Bronchial epithelial cell (primary cell): ENCODE measurements at regions not wholly inside any gene's neighbourhood (a gene's known extent, or its start where the extent isn't known, plus 50 kb on each side); places are given as distances from the start of the nearest gene placed in this dataset.

Source experiments
- DNase-seq: peaks from one replicate; pipeline ENCODE4 v3.0.0-alpha.2; 2010; ENCODE audit warnings: low read depth
- FAIRE-seq: peaks from 2 replicates; lab custom pipeline; 2011; peaks lifted over from hg19 to GRCh38; lab: Jason Lieb, UNC
- H3K27me3 ChIP-seq: 2 replicates; pipeline ENCODE4 v1.5.1; 2011; ENCODE audit warnings: low read length; ENCODE audit not compliant: control insufficient read depth, insufficient read depth
- H3K36me3 ChIP-seq: 2 replicates; pipeline ENCODE4 v1.5.1; 2011; ENCODE audit warnings: low read length; ENCODE audit not compliant: control insufficient read depth, insufficient read depth
- H3K4me3 ChIP-seq: 2 replicates; pipeline ENCODE4 v1.5.1; 2011; ENCODE audit warnings: mild to moderate bottlenecking, low read depth, low read length, control low read depth
- CTCF ChIP-seq: IDR thresholded peaks from 2 replicates; pipeline ENCODE4 v1.5.1; 2011; ENCODE audit warnings: mild to moderate bottlenecking, moderate library complexity, low read length, control low read depth, inconsistent platforms; ENCODE audit not compliant: insufficient read depth, severe bottlenecking

GRCh38 chr14:34113991-34114390 is 163.1 kb upstream of the EGLN3 start:
- FAIRE-seq (no peak), DNase-seq (no peak)
- no peaks in the 10 kb centered on the region for H3K27me3 ChIP-seq
- no peak for TF ChIP-seq CTCF
- H3K4me3 ChIP-seq, result no peak overlapping the region
- no peaks in the 10 kb centered on the region for H3K36me3 ChIP-seq

DNA sequence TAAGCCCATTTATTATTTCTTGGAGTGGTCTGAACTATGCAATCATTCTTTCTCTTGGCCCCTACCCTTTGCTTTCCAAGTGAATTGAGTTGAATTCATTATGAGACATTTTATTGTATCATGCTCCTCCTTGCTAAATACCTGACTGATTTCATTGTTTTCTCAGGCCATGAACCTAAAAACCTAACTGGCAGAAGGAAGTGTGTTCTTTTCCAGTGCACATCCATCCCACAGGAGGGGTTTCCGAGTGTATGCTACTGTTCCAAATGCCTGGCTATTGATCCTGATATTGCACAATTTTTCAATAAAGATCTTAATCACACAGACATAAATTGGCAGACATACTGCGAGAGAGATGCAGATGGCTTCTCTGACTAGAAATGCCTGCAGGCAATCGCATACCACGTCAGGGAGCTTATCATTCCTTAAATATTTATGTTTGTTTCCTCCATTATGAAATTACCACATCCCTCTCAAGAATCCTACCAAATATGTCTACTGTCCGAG is 162.2 kb upstream of the EGLN3 start:
- FAIRE-seq (peak; percentile 36), DNase-seq (peak; percentile 87)
- Histone ChIP-seq H3K27me3 (no peaks in the 10 kb centered on the region), H3K36me3 (no peaks in the 10 kb centered on the region), H3K4me3 (no peak overlapping the region)
- TF ChIP-seq CTCF, result no peak

- DNase-seq (no peak), FAIRE-seq (peak; percentile 13)
- no peak for TF ChIP-seq CTCF
- Histone ChIP-seq H3K27me3 (no peaks in the 10 kb centered on the region), H3K36me3 (no peaks in the 10 kb centered on the region), H3K4me3 (no peak overlapping the region)
These were observed 161.1 kb upstream of the EGLN3 start for GRCh38 chr14:34111953-34112352.

- H3K27me3 ChIP-seq, result no peaks in the 10 kb centered on the region
- FAIRE-seq (no peak), DNase-seq (no peak)
- no peaks in the 10 kb centered on the region for H3K36me3 ChIP-seq
- TF ChIP-seq CTCF, result no peak
- no peak overlapping the region for H3K4me3 ChIP-seq
These were observed 160.6 kb upstream of the EGLN3 start for GRCh38 chr14:34111505-34111904.

DNA sequence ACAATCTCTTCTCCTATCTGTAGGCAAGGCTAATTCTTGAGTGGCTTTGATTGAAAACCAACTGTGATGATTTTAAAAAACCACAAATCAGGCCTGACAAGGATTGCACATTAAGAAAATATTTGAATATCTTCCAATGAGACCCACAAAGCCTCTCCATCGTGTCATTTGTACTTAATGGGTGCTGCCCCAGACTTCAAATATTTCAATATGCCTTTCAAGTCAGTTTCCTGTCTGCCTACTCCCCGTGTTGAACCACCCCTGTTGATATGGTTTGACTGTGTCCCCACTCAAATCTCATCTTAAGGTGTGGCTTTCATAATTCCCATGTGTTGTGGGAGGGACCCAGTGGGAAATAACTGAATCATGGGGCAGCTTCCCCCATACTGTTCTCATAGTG is 159.7 kb upstream of the EGLN3 start:
- no peak for TF ChIP-seq CTCF
- Histone ChIP-seq H3K27me3 (no peaks in the 10 kb centered on the region), H3K36me3 (no peaks in the 10 kb centered on the region), H3K4me3 (no peak overlapping the region)
- FAIRE-seq (no peak), DNase-seq (no peak)

- FAIRE-seq, result no peak
- no peak for TF ChIP-seq CTCF
- H3K27me3 ChIP-seq, result no peaks in the 10 kb centered on the region
- H3K36me3 ChIP-seq, result no peaks in the 10 kb centered on the region
- DNase-seq, result no peak
- no peak overlapping the region for H3K4me3 ChIP-seq
These were observed 156.6 kb upstream of the EGLN3 start for GRCh38 chr14:34107441-34107840.
